ENCODE measurements at regions not wholly inside any gene's neighbourhood (a gene's known extent, or its start where the extent isn't known, plus 50 kb on each side); places are given as distances from the start of the nearest gene placed in this dataset.

GRCh38 chr6:168390749-168391420, 50.1 kb upstream of the SMOC2 start:
- Histone ChIP-seq H3K4me3 (ENCODE audit: low read length) (no peak overlapping the region), H3K36me3 (ENCODE audit: low read depth, low read length) (no peaks in the 10 kb centered on the region), H2AFZ (ENCODE audit: low read length) (no peak overlapping the region), H3K79me2 (ENCODE audit: low read length) (no peaks in the 10 kb centered on the region), H3K27ac (ENCODE audit: low read length) (no peak overlapping the region), H3K27me3 (ENCODE audit: low read length) (peaks cover 5% of the 10 kb centered on the region), H3K9me2 (replicated peaks; ENCODE audit: low read length) (no peaks in the 10 kb centered on the region), H3K9ac (ENCODE audit: low read length) (no peak overlapping the region), H3K4me2 (ENCODE audit: low read length) (no peak overlapping the region), H3K9me3 (ENCODE audit: low read length) (no peaks in the 10 kb centered on the region), H4K20me1 (ENCODE audit: low read length) (no peaks in the 10 kb centered on the region), H3K4me1 (ENCODE audit: insufficient read depth, low read length) (no peaks in the 10 kb centered on the region), H3F3A (ENCODE audit: low read length, unreplicated experiment) (no peaks in the 10 kb centered on the region)
- no TSS peak for BruUV-seq (replicated peaks)
- TF ChIP-seq CTCF (conservative IDR thresholded peaks at IDR 0.05; ENCODE audit: low read depth, low read length) (no peak), EZH2 (IDR thresholded peaks at IDR 0.05; ENCODE audit: low read length, unreplicated experiment) (no peak), EZH2phosphoT487 (IDR thresholded peaks at IDR 0.05; ENCODE audit: borderline replicate concordance, low read length) (no peak)
- no peak for ATAC-seq
- intact Hi-C loops (cut with micrococcal nuclease), result no loop called here
- CTCF ChIA-PET, result no interaction called here
- POLR2A ChIA-PET (ENCODE audit: unreplicated experiment), result no interaction called here
- DNase-seq, result no peak
